Astrocyte of the hippocampus (primary cell): ENCODE measurements at regions not wholly inside any gene's neighbourhood (a gene's known extent, or its start where the extent isn't known, plus 50 kb on each side); places are given as distances from the start of the nearest gene placed in this dataset.

Experiments used
- DNase-seq: peaks from one replicate; pipeline ENCODE4 v3.0.0; 2011; ENCODE audit warnings: low read depth, low spot score

DNA sequence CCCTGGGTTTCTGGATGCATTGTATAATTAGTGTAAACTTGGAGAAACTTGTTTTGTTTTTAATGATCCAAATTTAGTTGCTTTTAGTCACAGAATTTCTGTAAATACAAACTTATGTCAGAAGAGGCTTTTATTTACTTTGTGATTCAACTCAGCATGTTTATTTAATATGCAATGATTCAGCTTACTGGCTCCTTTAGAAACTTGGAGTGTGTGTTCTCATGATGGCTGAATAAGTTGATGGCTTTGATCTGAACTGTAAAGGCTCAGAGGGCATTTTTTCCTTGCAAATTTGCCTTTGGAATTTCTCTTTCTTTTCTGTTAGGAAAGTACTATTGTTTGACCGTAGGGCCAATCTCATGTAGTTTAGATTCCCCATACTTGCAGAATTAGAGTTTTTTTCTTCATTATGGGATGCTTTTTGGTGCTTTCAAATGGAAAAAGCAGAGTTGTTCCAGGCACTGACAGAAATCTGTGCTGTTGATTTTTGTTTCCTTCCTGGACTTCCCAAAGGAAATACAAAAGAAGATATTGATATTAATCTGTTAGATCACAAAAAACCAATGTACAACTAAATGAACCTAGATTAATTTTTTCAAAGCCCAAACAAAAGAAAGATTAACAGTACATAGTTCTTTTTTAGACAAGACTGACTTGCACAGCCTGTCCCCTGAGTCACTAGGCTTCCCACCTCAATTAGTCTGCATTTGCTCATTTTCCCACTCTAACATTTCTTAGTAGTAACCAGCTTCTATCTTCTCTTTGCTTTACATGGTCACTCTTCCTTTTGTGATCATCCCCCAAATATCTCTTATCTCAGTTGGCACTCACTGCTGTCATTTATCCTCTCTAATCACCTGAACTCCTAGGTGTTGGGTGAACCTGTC, 96.8 kb upstream of the AGR3 start:
- DNase-seq: peak; percentile 80

GRCh38 chr7:16980539-16980938, 98.8 kb upstream of the AGR3 start:
- no peak for DNase-seq

- peak; percentile 70 for DNase-seq
Observed at GRCh38 chr7:16982640-16983350, 101.0 kb upstream of the AGR3 start.

DNA sequence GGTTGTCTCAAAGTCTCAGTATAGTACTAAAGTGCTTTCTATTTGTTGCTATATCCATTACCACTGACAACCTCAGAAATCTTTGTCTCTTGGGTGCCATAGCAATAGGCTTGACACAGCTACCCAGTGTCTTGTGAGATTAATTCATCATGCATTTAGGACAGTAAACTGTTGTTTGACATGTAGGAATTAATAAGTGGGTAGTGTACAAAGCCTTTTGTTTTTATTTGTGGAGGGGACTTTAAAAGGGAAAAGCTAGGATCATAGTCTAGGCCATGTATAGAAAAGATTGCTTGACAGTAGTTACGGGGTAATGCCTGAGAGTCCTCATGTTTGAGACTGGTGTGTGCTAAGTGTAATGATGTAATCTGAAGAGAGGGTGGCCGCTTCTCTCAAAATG, 102.6 kb upstream of the AGR3 start:
- DNase-seq: no peak

DNA sequence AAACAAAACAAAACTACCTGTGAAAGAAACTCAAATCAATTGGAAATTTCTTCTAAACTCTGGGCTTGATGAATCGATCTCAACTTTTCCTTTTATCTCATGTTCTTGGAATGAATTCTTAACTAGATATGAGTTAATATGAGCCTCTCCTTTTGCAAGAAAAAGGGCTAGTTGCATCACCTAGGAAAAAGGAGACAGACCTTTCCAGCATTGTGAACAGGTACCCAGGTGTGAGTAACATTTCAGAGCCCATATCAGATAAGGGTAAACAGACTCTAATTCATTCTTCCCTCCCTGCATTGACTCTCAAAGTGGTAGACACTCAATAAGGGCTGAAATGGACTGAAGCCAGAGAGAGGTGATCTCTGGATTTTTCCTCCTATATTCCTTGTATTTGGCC, 103.8 kb upstream of the AGR3 start:
- DNase-seq: no peak

- no peak for DNase-seq
Observed at GRCh38 chr7:16986755-16987154, 105.0 kb upstream of the AGR3 start.

- peak; percentile 75 for DNase-seq
Observed at GRCh38 chr7:16989811-16990413, 108.1 kb upstream of the AGR3 start.

- DNase-seq: no peak
Observed at GRCh38 chr7:16991551-16991950, 109.8 kb upstream of the AGR3 start.

DNA sequence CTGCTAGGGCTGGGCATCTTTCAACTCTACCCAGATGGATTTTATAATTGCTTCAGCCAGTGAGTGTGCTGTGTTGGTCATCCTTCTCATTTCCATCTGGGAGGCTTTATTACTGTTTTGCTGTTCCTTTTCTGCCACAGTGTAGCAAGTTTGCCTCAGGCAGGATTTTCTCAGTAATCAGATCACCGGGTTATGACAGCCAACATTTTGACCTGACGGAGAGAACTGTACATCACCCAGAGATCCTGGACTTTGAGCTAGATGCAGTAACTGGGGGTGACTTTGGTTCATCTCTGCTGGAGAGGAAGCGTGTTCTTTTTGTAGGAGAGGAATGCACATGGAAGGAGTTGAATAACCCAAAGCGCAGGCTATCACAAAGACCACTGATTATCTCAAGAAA, 111.8 kb upstream of the AGR3 start:
- DNase-seq: no peak

DNA sequence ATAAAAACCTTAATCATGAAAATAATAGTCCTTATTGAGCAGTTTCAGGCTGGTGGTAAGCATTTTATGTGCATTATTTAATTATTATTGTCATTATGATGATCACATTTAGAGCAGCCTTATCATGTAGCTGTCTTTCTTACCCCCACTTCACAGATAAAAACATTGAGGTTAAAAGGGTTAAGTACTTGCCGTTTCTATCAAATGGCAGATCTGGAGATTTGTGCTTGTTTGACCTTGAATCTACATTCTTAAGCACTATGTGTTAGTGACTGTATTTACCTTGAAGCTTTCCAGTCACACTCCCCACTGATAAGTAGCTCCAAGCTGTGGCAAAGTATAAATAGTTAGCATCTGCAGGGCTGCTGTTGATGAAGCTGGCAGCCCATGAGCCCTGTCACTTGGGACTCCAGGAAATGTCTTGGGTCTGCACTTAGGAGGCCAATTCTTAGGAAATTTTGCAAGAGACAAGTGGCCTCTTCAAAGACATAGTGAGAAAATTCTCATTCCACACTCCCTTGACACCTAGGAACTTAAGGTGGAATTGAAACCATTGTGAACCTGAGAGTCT, 116.8 kb upstream of the AGR3 start:
- no peak for DNase-seq

DNA sequence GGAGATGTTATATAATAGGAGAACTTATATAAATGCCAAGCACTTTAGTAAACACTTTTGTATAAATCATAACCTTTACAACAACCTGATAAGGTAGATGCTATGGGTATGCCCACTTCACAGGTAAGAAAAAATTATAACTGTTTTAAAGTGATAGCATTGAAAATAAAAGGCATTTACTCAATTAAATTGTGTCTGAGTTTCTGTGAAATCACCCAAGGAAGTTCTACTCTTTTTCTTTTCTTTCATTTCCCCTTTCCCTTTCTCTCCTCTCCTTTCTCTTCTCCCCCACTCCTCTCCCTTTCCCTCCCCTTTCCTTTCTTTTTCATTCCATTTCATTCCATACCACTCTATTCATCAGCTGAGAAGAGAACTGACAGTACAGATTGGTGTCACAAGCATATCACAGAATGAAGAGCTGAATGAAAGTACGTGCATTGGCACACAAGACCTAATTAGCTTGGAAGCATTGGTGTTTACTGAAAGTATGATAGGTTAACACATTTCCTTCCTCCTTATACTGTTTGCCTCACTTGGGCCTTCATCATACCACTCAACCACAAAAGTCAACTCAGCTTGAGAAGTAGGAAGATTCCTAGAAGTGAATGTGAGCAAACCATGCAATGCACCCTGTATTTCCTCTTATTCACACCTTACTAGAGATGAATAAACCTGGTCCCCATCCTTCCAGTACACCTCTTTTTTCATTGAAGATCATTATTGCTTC, 117.9 kb upstream of the AGR3 start:
- DNase-seq: no peak

- no peak for DNase-seq
Observed at GRCh38 chr7:17005271-17005670, 123.5 kb upstream of the AGR3 start.

GRCh38 chr7:17007841-17008240, 126.1 kb upstream of the AGR3 start:
- peak; percentile 56 for DNase-seq

DNA sequence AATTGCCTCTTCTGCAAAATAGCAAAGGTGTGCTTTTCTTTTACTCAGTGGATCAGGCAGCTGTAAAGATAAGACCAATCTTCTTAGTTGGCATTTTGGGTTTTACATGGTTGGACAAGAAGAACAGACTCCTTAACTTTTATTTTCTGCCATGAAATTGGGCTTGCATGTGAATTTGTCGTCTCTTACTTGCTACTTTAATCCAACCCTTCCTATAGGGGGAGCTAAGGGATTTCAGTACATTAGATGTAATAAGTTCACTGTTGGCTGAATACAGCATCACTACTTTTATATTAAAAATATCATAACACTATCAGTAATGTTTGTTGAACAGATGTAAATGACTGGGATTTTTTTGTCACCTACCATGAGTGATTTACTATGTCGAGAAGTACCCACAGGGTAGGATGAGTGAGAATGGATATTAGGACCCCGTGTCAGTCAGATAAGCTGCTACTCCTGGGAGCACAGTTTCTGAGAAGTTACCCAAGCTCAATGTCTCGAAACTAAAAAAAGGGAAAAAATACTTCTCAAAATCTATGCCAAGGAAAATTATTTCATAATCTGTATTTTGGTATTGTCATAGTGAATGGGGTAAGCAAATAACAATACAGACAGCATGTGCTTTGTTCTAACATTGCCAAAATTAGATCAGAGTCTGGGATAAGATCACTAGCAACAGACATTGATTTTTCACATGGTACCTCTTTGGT, 127.4 kb upstream of the AGR3 start:
- DNase-seq: no peak

DNA sequence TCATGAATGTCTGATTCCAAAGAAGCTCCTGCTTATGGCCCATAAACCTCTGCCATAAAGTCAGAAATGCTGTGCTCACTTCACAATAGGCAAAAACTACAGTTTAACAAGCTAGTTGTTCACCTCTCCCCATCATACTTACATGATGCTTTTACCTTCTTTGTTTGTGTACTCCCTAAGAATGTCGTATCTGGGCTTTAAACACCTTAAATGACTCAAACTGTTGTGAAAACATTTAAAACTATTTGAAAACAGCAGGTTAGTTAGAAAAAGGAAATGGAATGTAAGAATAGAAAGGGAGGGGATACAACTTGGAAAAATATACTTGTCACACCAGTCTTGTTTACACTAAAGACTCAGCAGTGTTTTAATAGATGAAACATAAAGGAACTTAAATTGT, 128.2 kb upstream of the AGR3 start:
- DNase-seq: no peak

DNA sequence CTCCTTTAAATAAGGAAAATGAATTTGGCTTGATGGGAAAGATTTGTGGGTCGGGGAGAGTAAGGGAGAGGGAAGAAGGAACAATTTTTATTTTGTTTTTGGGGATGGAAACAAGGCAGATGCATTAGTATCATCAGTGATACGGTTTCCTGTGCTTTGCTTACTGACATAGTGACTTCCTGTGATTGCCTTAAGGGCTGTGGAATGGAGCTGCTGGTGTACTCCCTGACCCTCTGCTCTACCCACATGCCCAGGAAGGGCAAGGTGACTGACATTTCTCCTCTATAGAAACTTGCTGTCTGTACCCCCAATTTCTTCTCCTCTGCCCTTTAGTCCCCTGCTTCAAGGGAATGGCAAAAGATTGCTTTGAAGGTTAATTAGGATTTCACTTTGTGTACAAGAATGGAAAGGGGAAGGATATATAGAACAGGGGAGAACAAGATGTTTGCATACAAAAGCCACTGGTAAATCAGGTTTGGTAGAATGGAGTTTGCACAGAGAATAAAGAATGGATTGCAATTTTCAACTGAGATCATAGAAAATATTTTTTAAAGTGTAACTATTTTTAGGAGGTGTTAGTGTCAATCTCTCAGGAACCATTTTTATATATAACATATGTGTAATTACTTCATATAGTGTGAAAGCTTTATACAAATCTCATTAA, 129.0 kb upstream of the AGR3 start:
- no peak for DNase-seq

DNA sequence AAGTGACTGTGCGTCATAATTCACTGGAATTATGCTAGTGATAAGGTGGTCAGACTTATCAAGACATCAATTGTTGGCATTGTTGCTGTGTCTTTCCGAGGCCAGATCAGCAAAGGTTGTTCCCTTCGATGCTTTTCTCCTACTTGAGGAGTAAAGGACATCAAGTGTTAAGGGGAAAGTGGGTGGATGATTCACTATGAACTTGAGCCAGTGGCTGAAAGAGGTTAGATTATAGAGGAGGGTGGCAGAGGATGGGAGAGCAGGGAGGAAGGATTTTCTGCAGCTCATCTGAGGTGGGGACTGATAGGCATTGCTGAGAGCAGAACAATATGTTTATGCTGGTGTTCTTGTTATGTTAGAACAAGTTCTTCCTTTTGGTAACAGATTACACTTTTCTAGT, 131.4 kb upstream of the AGR3 start:
- DNase-seq: no peak

GRCh38 chr7:17014686-17015085, 132.9 kb upstream of the AGR3 start:
- no peak for DNase-seq

DNA sequence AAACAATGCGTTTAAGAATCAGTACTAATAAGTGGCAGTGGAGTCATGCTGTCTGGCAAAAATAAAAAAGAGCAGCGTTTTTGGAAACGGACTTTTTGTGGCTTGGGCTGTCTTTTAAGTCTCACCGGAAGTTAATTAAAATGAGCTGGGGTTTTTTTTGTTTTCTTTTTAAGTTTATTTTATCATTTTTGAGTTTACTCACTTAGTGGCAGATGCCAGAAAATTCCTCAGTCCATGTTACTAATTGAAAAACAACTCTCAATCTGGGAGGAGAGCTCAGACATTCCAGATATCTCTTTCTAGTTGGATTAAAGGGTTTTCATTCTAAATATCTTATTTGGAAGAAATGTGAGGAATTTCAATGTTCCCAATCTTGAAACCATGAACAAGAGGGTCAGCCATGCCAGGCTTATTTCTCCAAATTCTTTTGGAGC, 133.8 kb upstream of the AGR3 start:
- peak; percentile 83 for DNase-seq

DNA sequence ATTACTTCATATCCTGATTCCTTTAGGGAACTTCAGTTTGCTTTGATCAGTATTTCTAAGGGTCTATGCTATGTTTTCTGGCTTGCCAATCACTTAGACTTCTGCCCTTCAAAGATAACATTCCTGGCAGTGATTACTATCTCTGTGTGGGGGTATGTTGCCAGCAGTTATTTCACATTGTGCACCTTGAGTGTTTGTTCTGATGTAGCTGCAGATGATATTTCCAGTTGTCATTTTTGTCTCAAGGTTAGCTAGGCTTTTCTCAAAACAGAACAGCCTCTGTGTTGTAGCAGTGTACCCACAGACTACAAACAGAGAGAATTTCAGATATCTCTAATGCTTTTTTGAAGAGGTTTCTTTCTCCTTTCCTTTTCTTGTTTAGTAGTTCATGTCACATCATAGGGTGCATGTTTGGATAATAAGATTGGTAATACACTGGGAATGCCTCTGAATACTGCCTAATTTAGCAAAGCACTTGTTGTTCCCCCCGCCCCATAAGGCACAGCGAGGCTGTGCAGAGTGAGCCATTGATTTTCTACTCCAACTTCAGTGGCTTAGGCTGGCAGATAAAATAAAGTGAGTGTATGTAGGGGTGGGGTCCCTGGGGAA, 134.7 kb upstream of the AGR3 start:
- peak; percentile 23 for DNase-seq
